ENCODE measurements at regions not wholly inside any gene's neighbourhood (a gene's known extent, or its start where the extent isn't known, plus 50 kb on each side); places are given as distances from the start of the nearest gene placed in this dataset.

GRCh38 chr1:187294421-187295201 lies 465.9 kb downstream of the PLA2G4A start:
- in situ Hi-C loops (cut with HindIII; ENCODE audit: low sequenced_read_pairs), result no loop called here

- in situ Hi-C loops (cut with HindIII; ENCODE audit: low sequenced_read_pairs), result no loop called here
Observed at GRCh38 chr1:187300081-187300480, 471.3 kb downstream of the PLA2G4A start.

DNA sequence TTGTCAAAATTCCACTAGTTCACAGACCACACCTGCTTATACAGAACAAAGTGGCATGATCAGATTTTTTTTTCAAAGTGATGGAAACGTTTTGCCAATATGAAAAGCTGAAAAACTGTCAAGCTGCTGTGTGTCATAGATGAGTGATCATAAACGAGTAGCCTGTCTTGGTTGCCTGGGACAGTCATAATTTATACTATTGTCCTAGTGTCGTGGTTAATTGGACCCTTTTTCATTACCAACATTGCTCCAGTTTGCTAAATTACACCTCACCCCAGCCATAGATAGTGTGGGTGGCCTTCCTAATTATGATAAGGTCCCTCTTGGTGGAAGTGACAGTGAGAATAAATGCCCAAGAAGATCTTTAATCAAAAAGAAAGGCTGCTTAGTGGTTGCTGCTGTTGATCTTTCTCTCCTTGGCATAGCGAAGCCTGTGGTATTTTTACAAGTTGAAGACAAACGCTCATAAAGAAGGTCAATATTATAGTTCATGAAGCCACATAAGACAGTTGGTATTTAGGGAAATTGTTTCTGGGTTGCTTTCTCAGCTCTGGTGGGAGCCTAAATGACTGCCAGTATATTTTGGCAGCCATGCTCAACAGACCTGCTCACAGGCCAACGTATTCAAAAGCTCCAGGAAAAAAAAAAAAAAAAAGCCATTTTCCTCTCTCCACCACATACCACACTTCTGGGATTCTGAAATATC lies 478.1 kb downstream of the PLA2G4A start:
- in situ Hi-C loops (cut with HindIII; ENCODE audit: low sequenced_read_pairs), result no loop called here

- in situ Hi-C loops (cut with HindIII; ENCODE audit: low sequenced_read_pairs), result no loop called here
Observed at GRCh38 chr1:187310038-187310631, 481.4 kb downstream of the PLA2G4A start.

GRCh38 chr1:187313115-187313514 lies 484.4 kb downstream of the PLA2G4A start:
- in situ Hi-C loops (cut with HindIII; ENCODE audit: low sequenced_read_pairs), result no loop called here

- in situ Hi-C loops (cut with HindIII; ENCODE audit: low sequenced_read_pairs), result no loop called here
Observed at GRCh38 chr1:187326557-187326956, 497.8 kb downstream of the PLA2G4A start.

- in situ Hi-C loops (cut with HindIII; ENCODE audit: low sequenced_read_pairs), result no loop called here
Observed at GRCh38 chr1:187336441-187337168, 507.9 kb downstream of the PLA2G4A start.

GRCh38 chr1:187338762-187339412 lies 510.1 kb downstream of the PLA2G4A start:
- in situ Hi-C loops (cut with HindIII; ENCODE audit: low sequenced_read_pairs), result no loop called here

GRCh38 chr1:187342495-187342894 lies 513.7 kb downstream of the PLA2G4A start:
- in situ Hi-C loops (cut with HindIII; ENCODE audit: low sequenced_read_pairs), result no loop called here

DNA sequence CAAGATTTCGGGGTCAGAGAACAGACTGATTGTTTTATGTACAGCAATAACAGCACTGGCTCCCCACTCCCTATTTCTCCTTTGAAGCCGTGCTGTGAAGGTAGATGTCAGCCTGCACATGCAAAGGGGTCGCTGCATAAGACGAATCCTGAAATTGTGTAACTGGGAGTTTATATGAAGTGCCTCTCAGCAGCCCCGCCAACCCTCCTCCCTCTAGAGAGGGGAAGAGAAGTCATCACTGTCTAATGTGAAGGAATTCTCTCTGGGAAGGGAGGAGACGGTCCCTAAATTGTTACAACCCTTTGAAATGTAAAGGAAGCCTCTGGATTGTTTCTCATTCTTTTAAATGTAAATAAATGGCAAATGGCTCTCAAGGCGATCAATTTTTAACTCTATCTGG lies 545.3 kb downstream of the PLA2G4A start:
- in situ Hi-C loops (cut with HindIII; ENCODE audit: low sequenced_read_pairs), result no loop called here

DNA sequence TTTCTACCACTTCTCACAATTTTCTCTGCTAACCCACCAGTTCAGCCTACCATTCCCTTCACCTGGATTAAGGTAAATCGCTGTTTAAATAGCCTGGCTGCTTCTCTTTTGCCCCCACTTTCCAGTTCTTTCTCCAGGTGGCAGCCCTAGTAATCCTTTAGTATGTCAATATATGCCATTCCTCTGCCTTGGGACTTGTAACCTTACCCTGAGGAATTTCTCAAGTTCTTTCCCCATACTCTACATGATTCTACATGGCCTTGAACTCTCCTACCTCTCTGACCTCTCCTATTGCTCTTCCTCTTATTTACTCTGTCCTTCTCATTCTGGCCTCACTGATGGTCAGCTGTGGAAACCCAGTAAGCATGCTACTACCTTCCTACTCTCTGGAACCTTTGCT lies 546.0 kb downstream of the PLA2G4A start:
- in situ Hi-C loops (cut with HindIII; ENCODE audit: low sequenced_read_pairs), result no loop called here

- in situ Hi-C loops (cut with HindIII; ENCODE audit: low sequenced_read_pairs), result no loop called here
Observed at GRCh38 chr1:187383366-187383765, 554.6 kb downstream of the PLA2G4A start.

DNA sequence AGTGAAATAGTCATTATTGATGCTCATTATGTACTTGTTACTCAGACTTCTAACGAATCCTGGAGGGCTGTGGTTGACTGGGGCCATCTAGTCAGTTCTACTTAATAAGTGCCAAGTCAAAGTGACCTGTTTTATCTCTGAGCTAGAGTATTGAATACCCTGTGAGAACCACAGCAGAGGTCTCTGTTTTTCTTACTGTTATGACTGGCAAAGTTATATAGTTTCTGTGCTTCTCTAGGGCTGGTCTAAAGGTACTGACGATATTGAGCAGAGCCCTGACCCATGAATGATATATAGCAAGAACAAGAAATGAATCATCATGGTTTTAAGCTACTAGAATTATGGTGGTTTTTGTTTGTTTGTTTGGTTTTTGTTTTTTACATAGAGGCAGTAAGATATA lies 555.8 kb downstream of the PLA2G4A start:
- in situ Hi-C loops (cut with HindIII; ENCODE audit: low sequenced_read_pairs), result no loop called here

GRCh38 chr1:187390215-187390818 lies 561.6 kb downstream of the PLA2G4A start:
- in situ Hi-C loops (cut with HindIII; ENCODE audit: low sequenced_read_pairs), result no loop called here

DNA sequence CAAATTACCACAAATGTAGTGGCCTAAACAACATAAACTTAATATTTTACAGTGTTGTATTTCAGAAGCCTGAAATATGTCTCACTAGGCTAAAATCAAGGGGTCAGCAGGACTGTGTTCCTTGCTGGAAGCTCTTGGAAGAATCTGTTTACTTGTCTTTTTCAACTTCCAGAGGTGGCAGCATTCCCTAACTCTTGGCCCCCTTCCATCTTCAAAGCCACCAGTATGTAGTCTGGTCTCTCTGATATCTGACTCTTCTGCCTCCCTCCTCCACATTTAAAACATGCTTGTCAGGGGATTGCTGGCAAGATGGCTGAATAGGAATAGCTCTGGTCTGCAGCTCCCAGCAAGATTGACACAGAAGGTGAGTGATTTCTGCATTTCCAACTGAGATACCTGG lies 567.5 kb downstream of the PLA2G4A start:
- in situ Hi-C loops (cut with HindIII; ENCODE audit: low sequenced_read_pairs), result no loop called here

DNA sequence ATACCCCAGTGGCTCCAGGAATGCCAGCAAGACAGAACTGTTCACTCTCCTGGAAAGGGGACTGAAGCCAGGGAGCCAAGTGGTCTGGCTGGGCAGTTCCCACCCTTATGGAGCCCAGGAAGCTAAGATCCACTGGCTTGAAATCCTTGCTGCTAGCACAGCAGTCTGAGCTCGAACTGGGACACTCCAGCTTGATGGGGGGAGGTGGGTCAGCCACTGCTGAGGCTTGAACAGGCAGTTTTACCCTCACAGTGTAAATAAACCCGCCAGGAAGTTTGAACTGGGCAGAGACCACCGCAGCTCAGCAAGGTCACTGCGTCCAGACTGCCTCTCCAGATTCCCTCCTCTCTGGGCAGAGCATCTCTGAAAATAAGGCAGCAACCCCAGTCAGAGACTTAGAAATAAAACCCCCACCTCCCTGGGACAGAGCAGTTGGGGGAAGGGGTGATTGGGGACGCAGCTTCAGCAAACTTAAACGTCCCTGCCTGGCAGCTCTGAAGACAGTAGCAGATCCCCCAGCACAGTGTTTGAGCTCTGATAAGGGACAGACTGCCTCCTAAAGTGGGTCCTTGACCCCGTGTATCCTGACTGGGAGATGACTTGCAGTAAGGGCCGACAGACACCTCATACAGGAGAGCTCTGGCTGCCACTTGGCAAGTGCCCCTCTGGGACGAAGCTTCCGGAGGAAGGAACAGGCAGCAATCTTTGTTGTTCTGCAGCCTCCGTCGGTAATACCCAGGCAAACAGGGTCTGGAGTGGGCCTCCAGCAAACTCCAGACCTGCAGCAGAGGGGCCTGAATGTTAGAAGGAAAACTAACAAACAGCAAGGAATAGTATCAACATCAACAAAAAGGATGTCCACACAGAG lies 568.4 kb downstream of the PLA2G4A start:
- in situ Hi-C loops (cut with HindIII; ENCODE audit: low sequenced_read_pairs), result no loop called here

- in situ Hi-C loops (cut with HindIII; ENCODE audit: low sequenced_read_pairs), result no loop called here
Observed at GRCh38 chr1:187408212-187409004, 579.7 kb downstream of the PLA2G4A start.

GRCh38 chr1:187409341-187409740 lies 580.6 kb downstream of the PLA2G4A start:
- in situ Hi-C loops (cut with HindIII; ENCODE audit: low sequenced_read_pairs), result no loop called here

- in situ Hi-C loops (cut with HindIII; ENCODE audit: low sequenced_read_pairs), result loop anchor here (5.0 kb wide), 1 partner anchor 36 kb away; no protein-coding TSS in a partner anchor
Observed at GRCh38 chr1:187411118-187411517, 582.4 kb downstream of the PLA2G4A start.

All from DLD1 (cell line).